GM10248 (cell line): ENCODE measurements at regions not wholly inside any gene's neighbourhood (a gene's known extent, or its start where the extent isn't known, plus 50 kb on each side); places are given as distances from the start of the nearest gene placed in this dataset.
"Not testable (repeated sequence)": the region's sequence is repeated elsewhere in the genome, so short reads cannot be mapped to it uniquely, and the experiment has no call there.

Source experiments
- CTCF ChIA-PET: fragments of 300-600 bp; sonication (Branson Sonifier 250); formaldehyde crosslinking; extraction: SDS; loops from one replicate; lab custom pipeline; 2021; ENCODE audit warnings: antibody characterized with exemption; lab: Yijun Ruan, JAX
- POLR2A ChIA-PET: fragments of 350-650 bp; sonication (Branson Sonifier 250); formaldehyde crosslinking; extraction: SDS; loops from one replicate; lab custom pipeline; 2020; ENCODE audit warnings: antibody characterized with exemption; lab: Yijun Ruan, JAX
- DNase-seq: peaks from one replicate; pipeline ENCODE4 v3.0.0; 2012; ENCODE audit errors: extremely low spot score
- TF ChIP-seq, protein P1 (sequence below): IDR thresholded peaks from 2 replicates; pipeline ENCODE4 v1.5.1; 2012; ENCODE audit warnings: mild to moderate bottlenecking, low read depth; ENCODE audit errors: extremely low read depth, missing control alignments, control extremely low read depth

GRCh38 chr3:165617134-165617533 lies 220.1 kb downstream of the BCHE start:
- TF ChIP-seq, protein P1, sequence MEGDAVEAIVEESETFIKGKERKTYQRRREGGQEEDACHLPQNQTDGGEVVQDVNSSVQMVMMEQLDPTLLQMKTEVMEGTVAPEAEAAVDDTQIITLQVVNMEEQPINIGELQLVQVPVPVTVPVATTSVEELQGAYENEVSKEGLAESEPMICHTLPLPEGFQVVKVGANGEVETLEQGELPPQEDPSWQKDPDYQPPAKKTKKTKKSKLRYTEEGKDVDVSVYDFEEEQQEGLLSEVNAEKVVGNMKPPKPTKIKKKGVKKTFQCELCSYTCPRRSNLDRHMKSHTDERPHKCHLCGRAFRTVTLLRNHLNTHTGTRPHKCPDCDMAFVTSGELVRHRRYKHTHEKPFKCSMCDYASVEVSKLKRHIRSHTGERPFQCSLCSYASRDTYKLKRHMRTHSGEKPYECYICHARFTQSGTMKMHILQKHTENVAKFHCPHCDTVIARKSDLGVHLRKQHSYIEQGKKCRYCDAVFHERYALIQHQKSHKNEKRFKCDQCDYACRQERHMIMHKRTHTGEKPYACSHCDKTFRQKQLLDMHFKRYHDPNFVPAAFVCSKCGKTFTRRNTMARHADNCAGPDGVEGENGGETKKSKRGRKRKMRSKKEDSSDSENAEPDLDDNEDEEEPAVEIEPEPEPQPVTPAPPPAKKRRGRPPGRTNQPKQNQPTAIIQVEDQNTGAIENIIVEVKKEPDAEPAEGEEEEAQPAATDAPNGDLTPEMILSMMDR: no peak
- ChIA-PET POLR2A (no interaction called here), CTCF (no interaction called here)
- no peak for DNase-seq

- DNase-seq: no peak
- TF ChIP-seq, protein P1: no peak
- POLR2A ChIA-PET: no interaction called here
- CTCF ChIA-PET: no interaction called here
These were observed 222.9 kb downstream of the BCHE start for GRCh38 chr3:165614337-165614736.

DNA sequence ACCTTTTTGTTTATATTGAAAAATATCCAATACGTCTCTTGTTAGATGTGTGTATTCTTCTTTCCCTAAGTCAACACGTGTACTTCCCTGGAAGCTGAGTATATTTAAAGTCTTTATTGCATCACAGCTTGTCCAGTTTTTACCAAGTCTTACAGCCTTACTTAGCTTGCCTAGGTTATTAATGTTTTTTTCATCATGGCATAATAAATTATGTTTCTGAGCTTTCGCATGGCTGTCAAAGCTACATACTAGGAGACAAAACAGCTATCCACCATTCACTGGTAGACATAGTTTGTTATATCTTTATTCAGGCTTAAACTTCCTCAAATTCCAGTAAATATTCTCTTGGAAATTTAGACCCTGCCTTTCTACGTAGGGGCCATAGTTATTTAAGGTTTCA lies 224.2 kb downstream of the BCHE start:
- TF ChIP-seq, protein P1: no peak
- POLR2A ChIA-PET: no interaction called here
- no peak for DNase-seq
- CTCF ChIA-PET: interaction anchor here (0.8 kb wide), 1 partner anchor 13 kb away, joined by 3 read pairs; no protein-coding TSS in a partner anchor

DNA sequence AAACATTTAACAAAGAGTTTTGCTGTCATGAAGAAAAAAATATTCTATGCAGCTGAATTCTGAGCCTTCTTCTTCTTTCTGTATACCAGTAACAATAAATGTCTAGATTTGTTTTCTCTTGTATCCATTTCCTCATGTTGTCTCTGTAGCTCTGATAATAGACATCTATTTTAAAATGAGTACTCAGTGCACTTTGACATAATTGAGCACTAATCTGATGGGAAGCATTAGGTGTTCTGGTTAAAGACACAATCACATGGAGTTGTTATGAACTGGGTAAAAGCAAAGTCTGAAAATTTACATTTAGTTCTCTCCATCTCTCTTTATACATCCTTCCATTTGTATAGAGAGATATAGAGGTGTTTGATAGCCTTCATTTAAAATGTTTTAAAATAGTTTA lies 230.0 kb downstream of the BCHE start:
- TF ChIP-seq, protein P1: no peak
- no peak for DNase-seq
- ChIA-PET POLR2A (no interaction called here), CTCF (no interaction called here)

- TF ChIP-seq, protein P1: no peak
- DNase-seq: no peak
- CTCF ChIA-PET: no interaction called here
- POLR2A ChIA-PET: no interaction called here
These were observed 234.0 kb downstream of the BCHE start for GRCh38 chr3:165603196-165603595.

DNA sequence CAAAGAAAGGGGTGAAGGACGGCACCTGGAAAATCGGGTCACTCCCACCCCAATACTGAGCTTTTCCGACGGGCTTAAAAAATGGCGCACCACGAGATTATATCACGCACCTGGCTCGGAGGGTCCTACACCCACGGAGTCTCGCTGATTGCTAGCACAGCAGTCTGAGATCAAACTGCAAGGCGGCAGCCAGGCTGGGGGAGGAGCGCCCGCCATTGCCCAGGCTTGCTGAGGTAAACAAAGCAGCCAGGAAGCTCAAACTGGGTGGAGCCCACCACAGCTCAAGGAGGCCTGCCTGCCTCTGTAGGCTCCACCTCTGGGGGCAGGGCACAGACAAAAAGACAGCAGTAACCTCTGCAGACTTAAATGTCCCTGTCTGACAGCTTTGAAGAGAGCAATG lies 264.7 kb downstream of the BCHE start:
- POLR2A ChIA-PET, DNase-seq, CTCF ChIA-PET: not testable (repeated sequence)

DNA sequence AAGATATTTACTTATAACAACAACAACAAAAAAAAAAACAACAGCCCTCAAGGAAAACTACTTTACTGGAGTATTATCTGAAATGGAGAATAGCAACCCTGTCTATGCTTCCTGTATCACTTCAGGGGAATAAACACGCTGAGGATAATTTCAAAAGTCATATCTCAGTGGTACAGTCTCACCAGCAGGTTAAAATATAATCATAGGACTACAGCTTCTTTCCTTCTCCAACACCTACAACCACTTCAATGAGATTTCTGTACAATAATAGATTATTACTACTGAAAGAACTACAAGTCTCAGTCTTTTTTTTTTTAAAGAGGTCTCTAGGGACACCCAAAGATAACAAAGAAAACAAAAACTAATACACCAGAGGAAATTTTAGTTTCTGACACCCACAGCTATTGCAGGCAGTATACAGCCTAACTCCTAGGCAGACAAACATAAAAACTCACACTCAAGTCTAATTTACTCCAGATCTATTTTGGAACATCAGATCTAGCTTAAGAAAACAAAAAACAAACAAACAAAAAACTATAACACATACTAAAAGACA lies 268.2 kb downstream of the BCHE start:
- CTCF ChIA-PET: no interaction called here
- POLR2A ChIA-PET: no interaction called here
- TF ChIP-seq, protein P1: no peak

More for the DNA sequence above, 268.2 kb downstream of the BCHE start:
- DNase-seq: no peak
